ENCODE measurements at regions not wholly inside any gene's neighbourhood (a gene's known extent, or its start where the extent isn't known, plus 50 kb on each side); places are given as distances from the start of the nearest gene placed in this dataset.
A peak's percentile ranks its signal among the peaks of the same experiment; 100 is the strongest.
"Not testable (repeated sequence)": the region's sequence is repeated elsewhere in the genome, so short reads cannot be mapped to it uniquely, and the experiment has no call there.

DNA sequence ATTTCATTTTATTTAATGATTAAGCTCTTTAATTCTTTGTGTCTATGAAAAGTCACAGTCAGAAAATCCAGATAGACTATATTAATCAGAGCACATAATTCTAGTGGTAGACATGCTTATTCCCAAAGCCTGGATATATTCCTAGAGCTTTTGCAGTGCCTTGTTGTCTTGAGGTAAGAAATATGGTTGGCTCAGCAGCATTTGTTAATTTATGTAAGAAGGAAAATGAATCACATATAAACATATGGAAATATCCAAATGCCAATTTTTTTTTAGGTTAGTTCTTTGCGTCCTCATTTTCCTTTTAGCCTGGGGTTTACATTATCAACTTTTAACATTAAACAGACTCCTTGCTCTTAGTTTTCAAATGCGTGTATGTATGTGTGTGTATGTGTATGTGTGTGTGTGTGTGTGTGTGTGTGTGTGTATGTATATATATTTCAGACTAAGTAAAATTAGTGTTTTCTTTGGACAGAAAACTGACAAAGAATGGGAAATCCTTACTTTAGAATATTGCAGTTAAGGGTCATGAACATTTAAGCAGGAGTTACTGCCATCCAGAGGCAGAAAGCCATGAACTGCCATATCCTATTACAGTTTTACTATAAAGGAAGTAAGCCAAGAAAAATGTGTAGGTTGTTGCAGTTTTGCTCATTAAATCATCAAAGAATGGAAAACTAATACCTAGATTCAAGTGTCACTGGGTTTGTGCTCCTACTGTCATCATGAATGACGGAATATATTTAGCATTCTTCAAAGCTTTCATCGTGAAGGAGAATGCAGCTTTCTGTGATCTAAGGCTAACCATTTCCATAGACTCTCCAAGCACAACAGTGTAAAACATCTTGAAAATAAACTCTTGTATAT, 477.1 kb upstream of the NR5A2 start:
- DNase-seq = no peak

DNA sequence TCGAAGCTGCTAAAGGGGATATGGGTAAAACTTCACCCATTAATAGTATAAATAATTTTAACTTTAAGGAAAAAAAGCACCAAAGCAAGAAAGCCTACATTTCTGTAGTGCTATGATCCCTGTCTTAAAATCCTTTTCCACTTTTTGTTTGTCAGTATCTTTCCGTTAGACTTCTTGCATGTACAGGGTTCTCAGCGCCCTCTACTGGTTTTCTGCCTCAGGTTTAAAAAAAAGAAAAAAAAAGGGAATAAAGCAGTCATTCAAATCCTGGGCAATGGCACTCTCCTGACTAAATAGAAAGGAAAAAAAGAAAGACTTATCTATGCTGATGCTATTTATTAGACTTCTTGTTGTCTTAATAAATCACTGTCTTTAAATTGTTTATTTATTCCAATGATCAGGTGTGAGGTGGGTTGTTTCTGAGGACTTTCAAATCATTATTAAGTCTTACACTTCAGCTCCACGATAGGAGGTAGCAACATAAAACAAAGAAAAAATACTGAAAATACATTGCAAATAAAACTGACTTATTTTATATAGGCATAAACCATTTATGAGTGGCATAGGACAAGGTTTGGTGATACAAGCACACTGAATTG, 475.4 kb upstream of the NR5A2 start:
- peak in 1 of 5 experiments; percentile 46 for DNase-seq

- DNase-seq = no peak
Measured at GRCh38 chr1:199553104-199553503, 474.4 kb upstream of the NR5A2 start.

- DNase-seq = no peak
Measured at GRCh38 chr1:199561334-199561733, 466.2 kb upstream of the NR5A2 start.

- DNase-seq = no peak
Measured at GRCh38 chr1:199573047-199573446, 454.5 kb upstream of the NR5A2 start.

- DNase-seq = peak in 1 of 5 experiments; percentile 8
Measured at GRCh38 chr1:199574950-199575349, 452.6 kb upstream of the NR5A2 start.

- DNase-seq = no peak
Measured at GRCh38 chr1:199580300-199580699, 447.2 kb upstream of the NR5A2 start.

DNA sequence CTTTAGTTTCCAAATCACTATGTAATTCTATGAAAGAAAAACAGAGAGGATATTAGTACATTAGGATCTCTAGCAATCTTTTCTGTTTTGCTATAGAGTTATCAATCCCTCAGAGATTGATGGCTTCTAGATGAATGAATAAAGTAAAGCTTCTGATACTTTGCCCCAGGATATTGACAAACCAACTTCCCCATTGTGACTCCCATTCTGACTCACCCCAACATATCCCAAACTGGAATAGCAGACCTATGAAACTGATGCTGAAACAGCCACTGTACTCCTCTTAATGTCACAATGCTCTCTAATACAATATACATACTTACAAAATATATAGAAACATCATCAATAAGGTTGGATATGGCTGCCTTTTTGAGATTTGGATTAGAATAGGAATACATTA, 442.1 kb upstream of the NR5A2 start:
- no peak for DNase-seq

- DNase-seq = peak in 1 of 5 experiments; percentile 73
Measured at GRCh38 chr1:199590708-199591107, 436.8 kb upstream of the NR5A2 start.

GRCh38 chr1:199591468-199591867, 436.0 kb upstream of the NR5A2 start:
- no peak for DNase-seq

- no peak for DNase-seq
Measured at GRCh38 chr1:199593475-199593874, 434.0 kb upstream of the NR5A2 start.

GRCh38 chr1:199596448-199596847, 431.1 kb upstream of the NR5A2 start:
- not testable (repeated sequence) for DNase-seq

GRCh38 chr1:199597152-199597551, 430.4 kb upstream of the NR5A2 start:
- no peak for DNase-seq

- no peak for DNase-seq
Measured at GRCh38 chr1:199608414-199608813, 419.1 kb upstream of the NR5A2 start.

DNA sequence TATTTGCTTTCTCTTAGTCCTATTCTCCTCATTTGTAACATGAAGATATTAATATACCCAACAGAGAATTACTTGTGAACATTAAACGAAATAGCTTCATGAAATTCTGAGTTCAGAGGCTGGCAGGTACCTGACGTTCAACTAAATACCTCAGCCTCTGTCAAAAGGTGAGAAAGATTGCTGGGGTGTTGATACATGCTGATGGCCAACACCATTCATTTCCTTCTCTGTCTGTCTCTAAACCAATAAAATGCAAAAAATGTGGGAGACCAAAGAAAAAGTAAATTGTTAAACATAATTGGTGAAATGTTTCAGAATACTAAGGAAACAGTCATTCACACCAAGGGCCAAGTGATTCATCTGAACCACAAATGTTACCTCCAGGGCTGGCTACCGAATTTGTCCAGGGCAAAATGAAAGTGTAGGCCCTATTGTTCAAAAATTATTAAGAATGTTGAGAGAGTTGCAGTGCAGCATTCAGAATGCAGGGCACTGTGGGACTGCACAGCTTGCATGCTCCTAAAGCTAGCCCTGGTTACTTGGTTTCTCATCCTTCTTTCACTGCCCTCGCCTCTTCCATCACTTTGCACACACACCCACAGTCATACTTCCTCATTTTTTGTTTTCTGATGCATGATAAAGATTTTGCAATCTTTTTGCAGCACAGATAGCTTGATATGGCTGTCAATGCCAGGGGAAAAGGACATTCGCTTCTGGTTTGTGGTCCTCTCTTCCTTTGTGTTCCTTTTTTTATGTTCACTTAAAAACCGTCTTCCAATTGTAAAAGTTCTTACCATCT, 414.3 kb upstream of the NR5A2 start:
- DNase-seq = no peak

DNA sequence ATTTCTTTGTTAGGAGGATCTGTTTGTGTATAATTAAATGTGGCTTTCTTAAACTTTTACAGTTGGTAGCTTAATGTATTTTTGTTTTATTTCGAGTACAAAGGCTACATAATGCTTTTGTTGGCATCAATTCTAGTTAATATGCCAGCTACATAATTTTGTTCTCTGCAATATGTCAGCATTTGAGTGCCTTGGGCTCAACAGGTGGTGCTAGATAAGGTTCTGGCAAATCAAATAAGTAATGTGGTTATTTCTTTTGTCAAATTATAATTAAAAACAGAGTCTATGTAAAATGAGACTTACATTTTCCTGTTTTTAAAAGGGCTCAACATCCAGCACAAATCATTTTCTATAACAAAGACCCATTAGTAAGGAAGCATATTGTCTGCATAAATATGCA, 410.6 kb upstream of the NR5A2 start:
- no peak for DNase-seq

DNA sequence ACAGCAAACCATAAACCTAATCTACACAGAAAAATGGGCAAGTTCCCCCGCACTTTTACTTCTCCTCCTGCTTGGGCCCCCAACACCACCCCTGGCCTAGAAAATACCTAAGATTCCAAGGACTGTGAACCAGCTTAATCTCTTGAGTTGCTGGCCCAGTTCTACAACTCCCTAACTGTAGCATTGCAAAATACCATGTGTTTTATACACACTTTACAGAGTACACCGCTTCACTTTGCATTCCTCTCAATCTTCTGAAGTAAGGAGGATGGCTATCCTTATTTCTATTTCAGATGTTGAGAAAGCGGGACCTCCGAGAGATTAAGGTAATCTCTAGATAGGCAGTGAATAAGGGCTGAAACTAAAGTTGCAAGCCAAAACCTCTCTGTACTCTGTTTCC, 408.3 kb upstream of the NR5A2 start:
- no peak for DNase-seq

DNA sequence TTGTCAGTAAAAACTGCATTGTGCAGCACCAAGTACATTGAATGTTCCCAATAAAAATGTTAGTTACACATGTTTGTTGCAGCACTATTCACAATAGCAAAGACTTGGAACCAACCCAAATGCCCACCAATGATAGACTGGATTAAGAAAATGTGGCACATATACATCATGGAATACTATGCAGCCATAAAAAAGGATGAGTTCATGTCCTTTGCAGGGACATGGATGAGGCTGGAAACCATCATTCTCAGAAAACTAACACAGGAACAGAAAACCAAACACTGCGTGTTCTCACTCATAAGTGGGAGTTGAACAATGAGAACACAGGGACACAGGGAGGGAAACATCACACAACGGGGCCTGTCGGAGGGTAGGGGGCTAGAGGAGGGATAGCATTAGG, 401.3 kb upstream of the NR5A2 start:
- not testable (repeated sequence) for DNase-seq

GRCh38 chr1:199629624-199630023, 397.9 kb upstream of the NR5A2 start:
- DNase-seq = peak in 1 of 5 experiments; percentile 49

- no peak for DNase-seq
Measured at GRCh38 chr1:199639453-199639852, 388.1 kb upstream of the NR5A2 start.

GRCh38 chr1:199641531-199641930, 386.0 kb upstream of the NR5A2 start:
- no peak for DNase-seq

- no peak for DNase-seq
Measured at GRCh38 chr1:199644912-199645311, 382.6 kb upstream of the NR5A2 start.

DNA sequence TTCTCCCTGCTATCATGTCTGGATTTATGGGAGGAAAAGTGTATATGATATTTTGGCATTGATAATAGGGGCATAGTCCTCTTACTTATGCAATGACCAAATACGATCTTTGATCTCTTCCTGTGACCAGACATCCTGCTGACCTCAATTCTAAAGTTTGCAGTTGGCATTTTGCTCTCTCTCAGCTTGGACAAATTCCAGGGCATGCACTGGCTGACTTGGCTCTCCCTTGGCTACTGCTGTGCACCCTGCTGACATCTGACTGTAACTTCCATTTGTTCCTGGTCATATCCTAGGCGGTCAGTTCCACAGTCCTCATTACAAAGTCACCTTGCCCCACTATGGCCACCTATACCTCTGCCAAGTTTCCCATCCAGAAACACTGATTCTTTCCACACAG, 380.7 kb upstream of the NR5A2 start:
- no peak for DNase-seq

GRCh38 chr1:199657449-199657848, 370.1 kb upstream of the NR5A2 start:
- DNase-seq = no peak

Data from T-helper 2 cell (primary cell).